Glutamatergic neuron (in vitro differentiated cells): ENCODE measurements at regions not wholly inside any gene's neighbourhood (a gene's known extent, or its start where the extent isn't known, plus 50 kb on each side); places are given as distances from the start of the nearest gene placed in this dataset.

Experiments used
- DNase-seq: peaks from one replicate; pipeline ENCODE4 v3.0.0; 2022
- H3K27ac Mint-ChIP-seq: one replicate; pipeline ENCODE4 v1.8.0; 2020; ENCODE audit warnings: mild to moderate bottlenecking, mixed read lengths, inconsistent platforms; ENCODE audit not compliant: unreplicated experiment
- H3K27me3 Mint-ChIP-seq: one replicate; pipeline ENCODE4 v1.8.0; 2020; ENCODE audit warnings: mild to moderate bottlenecking, moderate library complexity, mixed read lengths, inconsistent platforms; ENCODE audit not compliant: unreplicated experiment
- H3K36me3 Mint-ChIP-seq: one replicate; pipeline ENCODE4 v1.8.0; 2020; ENCODE audit warnings: mild to moderate bottlenecking, mixed read lengths, inconsistent platforms; ENCODE audit not compliant: unreplicated experiment
- H3K4me1 Mint-ChIP-seq: one replicate; pipeline ENCODE4 v1.8.0; 2020; ENCODE audit warnings: mild to moderate bottlenecking, low read depth, mixed read lengths, inconsistent platforms; ENCODE audit not compliant: unreplicated experiment
- H3K4me3 Mint-ChIP-seq: one replicate; pipeline ENCODE4 v1.8.0; 2020; ENCODE audit warnings: mild to moderate bottlenecking, mixed read lengths, inconsistent platforms; ENCODE audit not compliant: unreplicated experiment
- H3K9me3 Mint-ChIP-seq: one replicate; pipeline ENCODE4 v1.8.0; 2020; ENCODE audit warnings: mild to moderate bottlenecking, moderate library complexity, mixed read lengths, inconsistent platforms; ENCODE audit not compliant: unreplicated experiment
- CTCF ChIP-seq: fragments of 200-600 bp; sonication (generic); IDR thresholded peaks from one replicate; pipeline ENCODE4 v1.5.0; 2021; ENCODE audit not compliant: partially characterized antibody, unreplicated experiment

GRCh38 chr5:103411711-103412110 lies 150.9 kb downstream of the NUDT12 start:
- no peak for TF ChIP-seq CTCF
- Mint-ChIP-seq H3K27me3 (no peaks in the 10 kb centered on the region), H3K9me3 (no peaks in the 10 kb centered on the region), H3K4me1 (no peaks in the 10 kb centered on the region), H3K27ac (no peak overlapping the region), H3K4me3 (no peak overlapping the region), H3K36me3 (no peaks in the 10 kb centered on the region)
- DNase-seq: no peak

GRCh38 chr5:103410172-103410571 lies 151.6 kb downstream of the MACIR start:
- no peak for TF ChIP-seq CTCF
- Mint-ChIP-seq H3K9me3 (no peaks in the 10 kb centered on the region), H3K27ac (no peak overlapping the region), H3K4me3 (no peak overlapping the region), H3K4me1 (no peaks in the 10 kb centered on the region), H3K27me3 (no peaks in the 10 kb centered on the region), H3K36me3 (no peaks in the 10 kb centered on the region)
- no peak for DNase-seq

- Mint-ChIP-seq H3K36me3 (no peaks in the 10 kb centered on the region), H3K4me3 (no peak overlapping the region), H3K4me1 (no peaks in the 10 kb centered on the region), H3K9me3 (no peaks in the 10 kb centered on the region), H3K27ac (no peak overlapping the region), H3K27me3 (no peaks in the 10 kb centered on the region)
- TF ChIP-seq CTCF: no peak
- no peak for DNase-seq
Observed at GRCh38 chr5:103409013-103409670, 150.6 kb downstream of the MACIR start.

- Mint-ChIP-seq H3K4me3 (no peak overlapping the region), H3K27me3 (no peaks in the 10 kb centered on the region), H3K9me3 (no peaks in the 10 kb centered on the region), H3K36me3 (no peaks in the 10 kb centered on the region), H3K4me1 (no peaks in the 10 kb centered on the region), H3K27ac (no peak overlapping the region)
- no peak for DNase-seq
- TF ChIP-seq CTCF: no peak
Observed at GRCh38 chr5:103408408-103408807, 149.8 kb downstream of the MACIR start.

GRCh38 chr5:103407402-103407801 lies 148.8 kb downstream of the MACIR start:
- no peaks in the 10 kb centered on the region for H3K9me3 Mint-ChIP-seq
- H3K36me3 Mint-ChIP-seq: no peaks in the 10 kb centered on the region
- TF ChIP-seq CTCF: no peak
- H3K4me3 Mint-ChIP-seq: no peak overlapping the region
- no peak overlapping the region for H3K27ac Mint-ChIP-seq
- no peaks in the 10 kb centered on the region for H3K4me1 Mint-ChIP-seq
- DNase-seq: no peak
- no peaks in the 10 kb centered on the region for H3K27me3 Mint-ChIP-seq
